Upper lobe of left lung (tissue), 6 donors: ENCODE measurements at regions not wholly inside any gene's neighbourhood (a gene's known extent, or its start where the extent isn't known, plus 50 kb on each side); places are given as distances from the start of the nearest gene placed in this dataset.

Experiments
- ATAC-seq, 2 donors: fragments of 200-7000 bp; cut with Tn5 transposase; one replicate each; pipeline ENCODE4 v1.9.1; 2022; ENCODE audit warnings: mild to moderate bottlenecking in 2 of 2, moderate library complexity in 2 of 2; ENCODE audit not compliant: low FRiP score in 2 of 2
- DNase-seq, 2 donors: peaks; one replicate each; pipeline ENCODE4 v3.0.0-alpha.2; 2019 to 2020
- H3K27ac ChIP-seq, 4 donors: fragments of 200-600 bp; sonication (generic); one replicate each; pipeline ENCODE4 v1.5.1; 2016 to 2019
- H3K27me3 ChIP-seq, 4 donors: fragments of 200-600 bp; sonication (generic); one replicate each; pipeline ENCODE4 v1.5.1; 2017 to 2019
- H3K36me3 ChIP-seq, 4 donors: fragments of 200-600 bp; sonication (generic); one replicate each; pipeline ENCODE4 v1.5.1; 2016 to 2019
- H3K4me1 ChIP-seq, 4 donors: fragments of 200-600 bp; sonication (generic); one replicate each; pipeline ENCODE4 v1.5.1; 2018 to 2019
- H3K4me3 ChIP-seq, 4 donors: fragments of 200-600 bp; sonication (generic); one replicate each; pipeline ENCODE4 v1.5.1; 2017 to 2019; ENCODE audit warnings: mild to moderate bottlenecking in 2 of 4, moderate library complexity in 1 of 4
- H3K9me3 ChIP-seq, 4 donors: fragments of 200-600 bp; sonication (generic); one replicate each; pipeline ENCODE4 v1.5.1; 2018 to 2019
- EP300 ChIP-seq, 4 donors: sonication (generic); formaldehyde crosslinking; IDR thresholded peaks; one replicate each; pipeline ENCODE4 v1.5.1; 2017; ENCODE audit warnings: antibody characterized with exemption in 4 of 4, control low read depth in 2 of 4
- POLR2A ChIP-seq, 4 donors: fragments of 450-650 bp; IDR thresholded peaks; one replicate each; pipeline ENCODE4 v1.5.1; 2016 to 2017; ENCODE audit warnings: antibody characterized with exemption in 4 of 4, mild to moderate bottlenecking in 2 of 4
- POLR2AphosphoS5 ChIP-seq, 2 donors: sonication (generic); formaldehyde crosslinking; IDR thresholded peaks; one replicate each; pipeline ENCODE4 v1.5.1; 2017; ENCODE audit warnings: antibody characterized with exemption in 2 of 2
- WGBS, 2 donors: methylation state at CpG; one replicate each; pipeline ENCODE4 v1.1.5; 2017 to 2018; 5-methylcytosine and 5-hydroxymethylcytosine counted together
- TF ChIP-seq, protein P1 (sequence below), 6 experiments: fragments of 450-650 bp in 4 of 6; fragments of 200-600 bp in 2 of 6; sonication (generic) in 2 of 6; IDR thresholded peaks; one replicate each; pipeline ENCODE4 v1.5.1; 2016 to 2019; ENCODE audit warnings: antibody characterized with exemption in 6 of 6
- donor health status: DM: no; HTN: no; CAD: no; lungs with moderate emphysema.
- donor health status: DM: no; HTN: yes; CAD: no; lungs with severe emphysema.

DNA sequence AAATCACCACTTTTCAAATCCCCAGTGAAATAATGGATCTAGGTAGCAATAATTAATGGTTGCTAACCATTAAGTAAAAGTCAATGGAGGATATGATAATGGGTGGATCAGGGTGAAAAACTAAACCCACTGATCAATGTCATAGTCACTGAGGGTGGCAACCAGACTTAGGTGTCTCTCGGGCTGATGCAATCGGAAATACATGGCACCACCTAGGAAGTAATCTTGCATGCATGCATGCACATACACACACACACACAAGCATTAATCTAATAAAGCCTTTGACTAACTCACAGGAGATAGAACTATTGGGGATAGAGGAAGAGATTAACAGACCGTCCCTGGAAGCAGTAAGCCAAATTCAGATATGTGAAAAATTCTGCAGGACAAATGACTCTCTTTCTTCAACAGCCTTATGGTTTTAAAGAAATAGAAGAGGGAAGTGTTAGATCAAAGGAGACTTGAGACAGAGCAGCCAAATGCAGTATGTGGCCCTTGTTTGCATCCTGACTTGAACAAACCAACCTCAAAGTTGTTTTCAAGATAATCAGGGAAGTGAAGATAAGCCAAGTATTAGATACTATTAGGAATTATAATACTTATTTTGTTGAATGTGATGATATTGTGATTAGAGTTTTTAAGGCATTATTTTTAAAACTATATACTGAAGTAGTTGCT is 186.0 kb upstream of the RMP24 start:
- Histone ChIP-seq H3K36me3 (no peaks in the 10 kb centered on the region), H3K27me3 (no peaks in the 10 kb centered on the region), H3K4me1 (no peaks in the 10 kb centered on the region), H3K4me3 (no peak overlapping the region), H3K27ac (no peak overlapping the region), H3K9me3 (no peaks in the 10 kb centered on the region)
- TF ChIP-seq EP300 (IDR thresholded peaks at IDR 0.05), result no peak
- no peak for TF ChIP-seq POLR2A (IDR thresholded peaks at IDR 0.05)
- TF ChIP-seq POLR2AphosphoS5 (IDR thresholded peaks at IDR 0.05), result no peak
- TF ChIP-seq, protein P1, sequence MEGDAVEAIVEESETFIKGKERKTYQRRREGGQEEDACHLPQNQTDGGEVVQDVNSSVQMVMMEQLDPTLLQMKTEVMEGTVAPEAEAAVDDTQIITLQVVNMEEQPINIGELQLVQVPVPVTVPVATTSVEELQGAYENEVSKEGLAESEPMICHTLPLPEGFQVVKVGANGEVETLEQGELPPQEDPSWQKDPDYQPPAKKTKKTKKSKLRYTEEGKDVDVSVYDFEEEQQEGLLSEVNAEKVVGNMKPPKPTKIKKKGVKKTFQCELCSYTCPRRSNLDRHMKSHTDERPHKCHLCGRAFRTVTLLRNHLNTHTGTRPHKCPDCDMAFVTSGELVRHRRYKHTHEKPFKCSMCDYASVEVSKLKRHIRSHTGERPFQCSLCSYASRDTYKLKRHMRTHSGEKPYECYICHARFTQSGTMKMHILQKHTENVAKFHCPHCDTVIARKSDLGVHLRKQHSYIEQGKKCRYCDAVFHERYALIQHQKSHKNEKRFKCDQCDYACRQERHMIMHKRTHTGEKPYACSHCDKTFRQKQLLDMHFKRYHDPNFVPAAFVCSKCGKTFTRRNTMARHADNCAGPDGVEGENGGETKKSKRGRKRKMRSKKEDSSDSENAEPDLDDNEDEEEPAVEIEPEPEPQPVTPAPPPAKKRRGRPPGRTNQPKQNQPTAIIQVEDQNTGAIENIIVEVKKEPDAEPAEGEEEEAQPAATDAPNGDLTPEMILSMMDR (IDR thresholded peaks at IDR 0.05), result no peak
- no peak for DNase-seq
- WGBS, 2 donors, result 77 to 86% methylated on average over 3 of the region's 3 CpGs
- ATAC-seq, result no peak

GRCh38 chr18:35789543-35789942 is 182.9 kb upstream of the RMP24 start:
- no peak for ATAC-seq

DNA sequence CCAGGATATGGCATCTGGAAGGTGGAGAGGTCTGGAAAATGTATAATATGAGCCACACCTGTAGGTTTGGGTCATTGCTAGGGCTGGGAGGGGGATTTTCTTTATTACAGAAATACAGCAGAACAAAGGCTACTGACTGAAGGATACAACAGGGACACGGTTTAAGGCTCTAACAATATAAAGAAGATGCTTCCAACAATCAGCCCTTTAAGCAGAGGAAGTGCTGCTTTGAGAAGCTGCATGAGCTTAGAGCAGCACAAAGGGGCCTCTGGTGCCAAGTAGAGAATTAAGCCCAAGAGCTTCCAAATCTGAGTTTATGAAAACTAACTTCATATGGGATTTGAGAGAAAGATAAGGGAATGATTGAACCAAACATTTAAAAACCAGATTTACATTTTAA is 174.5 kb upstream of the RMP24 start:
- no peak overlapping the region for H3K27ac ChIP-seq
- DNase-seq (no peak), ATAC-seq (no peak)
- no peaks in the 10 kb centered on the region for H3K36me3 ChIP-seq
- H3K27me3 ChIP-seq, result no peaks in the 10 kb centered on the region
- no peaks in the 10 kb centered on the region for H3K9me3 ChIP-seq
- no peaks in the 10 kb centered on the region for H3K4me1 ChIP-seq
- 36 to 44% methylated on average over 1 of the region's 1 CpG for WGBS, 2 donors
- no peak for TF ChIP-seq EP300 (IDR thresholded peaks at IDR 0.05)
- TF ChIP-seq, protein P1 (IDR thresholded peaks at IDR 0.05), result no peak
- TF ChIP-seq POLR2AphosphoS5 (IDR thresholded peaks at IDR 0.05), result no peak
- TF ChIP-seq POLR2A (IDR thresholded peaks at IDR 0.05), result no peak
- no peak overlapping the region for H3K4me3 ChIP-seq

More at GRCh38 chr18:35789543-35789942, 182.9 kb upstream of the RMP24 start:
- H3K36me3 ChIP-seq, result no peaks in the 10 kb centered on the region
- no peak for DNase-seq
- WGBS, 2 donors, result 90 to 95% methylated on average over 2 of the region's 2 CpGs
- TF ChIP-seq POLR2A (IDR thresholded peaks at IDR 0.05), result no peak
- TF ChIP-seq, protein P1 (IDR thresholded peaks at IDR 0.05), result no peak
- TF ChIP-seq EP300 (IDR thresholded peaks at IDR 0.05), result no peak
- no peak for TF ChIP-seq POLR2AphosphoS5 (IDR thresholded peaks at IDR 0.05)
- no peaks in the 10 kb centered on the region for H3K9me3 ChIP-seq
- no peaks in the 10 kb centered on the region for H3K4me1 ChIP-seq
- no peak overlapping the region for H3K4me3 ChIP-seq
- H3K27me3 ChIP-seq, result no peaks in the 10 kb centered on the region
- no peak overlapping the region for H3K27ac ChIP-seq

GRCh38 chr18:35803551-35803950 is 168.9 kb upstream of the RMP24 start:
- no peaks in the 10 kb centered on the region for H3K4me1 ChIP-seq
- WGBS, 2 donors, result 29 to 43% methylated on average over 1 of the region's 1 CpG
- H3K27me3 ChIP-seq, result no peaks in the 10 kb centered on the region
- TF ChIP-seq POLR2A (IDR thresholded peaks at IDR 0.05) (no peak), POLR2AphosphoS5 (IDR thresholded peaks at IDR 0.05) (no peak), EP300 (IDR thresholded peaks at IDR 0.05) (no peak)
- TF ChIP-seq, protein P1 (IDR thresholded peaks at IDR 0.05), result no peak
- no peak overlapping the region for H3K27ac ChIP-seq
- ATAC-seq (no peak), DNase-seq (no peak)
- H3K9me3 ChIP-seq, result no peaks in the 10 kb centered on the region
- no peaks in the 10 kb centered on the region for H3K36me3 ChIP-seq
- H3K4me3 ChIP-seq, result no peak overlapping the region

DNA sequence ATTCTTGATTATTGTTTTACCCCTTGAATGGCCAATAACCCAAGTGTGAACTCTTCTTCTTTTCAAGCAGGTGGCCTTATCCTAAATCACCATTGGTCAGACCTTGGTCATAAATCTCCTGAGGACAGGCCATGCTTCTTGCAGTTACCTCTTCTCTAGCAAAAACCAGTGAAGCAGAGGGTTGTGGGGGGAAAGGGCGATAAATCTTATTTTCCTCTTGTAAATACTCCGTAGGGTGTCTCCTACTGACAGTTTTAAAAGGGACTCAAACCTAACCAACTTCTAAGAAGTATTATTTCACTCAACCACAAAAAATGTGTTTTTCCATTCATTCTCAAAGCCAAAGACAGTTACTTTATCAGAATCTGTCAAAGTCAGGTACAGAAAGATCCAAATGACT is 168.1 kb upstream of the RMP24 start:
- no peak overlapping the region for H3K27ac ChIP-seq
- DNase-seq, result no peak
- no peaks in the 10 kb centered on the region for H3K36me3 ChIP-seq
- no peaks in the 10 kb centered on the region for H3K9me3 ChIP-seq
- ATAC-seq, result no peak
- H3K4me3 ChIP-seq, result no peak overlapping the region
- WGBS, 2 donors, result 76 to 83% methylated on average over 2 of the region's 2 CpGs
- H3K27me3 ChIP-seq, result no peaks in the 10 kb centered on the region
- no peaks in the 10 kb centered on the region for H3K4me1 ChIP-seq
- TF ChIP-seq POLR2A (IDR thresholded peaks at IDR 0.05), result no peak
- TF ChIP-seq POLR2AphosphoS5 (IDR thresholded peaks at IDR 0.05), result no peak
- TF ChIP-seq EP300 (IDR thresholded peaks at IDR 0.05), result no peak
- TF ChIP-seq, protein P1 (IDR thresholded peaks at IDR 0.05), result no peak
